ENCODE measurements at regions not wholly inside any gene's neighbourhood (a gene's known extent, or its start where the extent isn't known, plus 50 kb on each side); places are given as distances from the start of the nearest gene placed in this dataset.

DNA sequence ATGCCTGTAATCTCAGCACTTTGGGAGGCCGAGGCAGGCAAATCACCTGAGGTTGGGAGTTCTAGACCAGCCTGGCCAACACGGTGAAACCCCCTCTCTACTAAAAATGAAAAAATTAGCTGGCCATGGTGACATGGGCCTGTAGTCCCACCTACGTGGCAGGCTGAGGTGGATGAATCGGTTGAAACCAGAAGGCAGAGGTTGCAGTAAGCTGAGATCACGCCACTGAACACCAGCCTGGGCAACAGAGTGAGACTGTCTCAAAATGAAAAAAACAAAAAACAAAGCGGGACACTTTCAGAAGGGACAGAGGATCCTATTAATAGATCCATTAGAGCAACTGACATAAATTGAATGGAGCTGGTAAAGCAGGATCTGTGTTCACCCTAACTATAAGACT lies 89.6 kb upstream of the SGCD start:
- DNase-seq = no peak

DNA sequence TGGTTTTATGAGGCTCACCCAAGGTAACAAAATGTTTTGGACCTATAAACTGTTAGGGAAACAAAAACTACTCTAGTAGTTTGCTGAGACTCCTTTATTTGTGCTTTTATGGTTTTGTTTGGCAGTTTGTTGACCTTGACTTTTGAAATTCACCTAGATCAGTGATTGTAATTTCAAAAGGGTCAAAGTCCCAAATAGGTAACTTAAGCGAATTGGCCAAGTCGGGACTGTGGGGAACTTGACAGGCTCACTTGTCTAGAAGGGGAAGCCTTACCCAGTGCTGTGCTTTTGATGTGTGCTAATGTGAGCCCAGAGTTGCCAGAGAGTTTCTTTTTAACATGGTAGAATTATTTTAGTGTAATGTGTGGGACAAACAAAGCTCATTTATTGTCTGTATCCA lies 87.2 kb upstream of the SGCD start:
- DNase-seq = no peak

GRCh38 chr5:156240414-156240813 lies 86.5 kb upstream of the SGCD start:
- no peak for DNase-seq

DNA sequence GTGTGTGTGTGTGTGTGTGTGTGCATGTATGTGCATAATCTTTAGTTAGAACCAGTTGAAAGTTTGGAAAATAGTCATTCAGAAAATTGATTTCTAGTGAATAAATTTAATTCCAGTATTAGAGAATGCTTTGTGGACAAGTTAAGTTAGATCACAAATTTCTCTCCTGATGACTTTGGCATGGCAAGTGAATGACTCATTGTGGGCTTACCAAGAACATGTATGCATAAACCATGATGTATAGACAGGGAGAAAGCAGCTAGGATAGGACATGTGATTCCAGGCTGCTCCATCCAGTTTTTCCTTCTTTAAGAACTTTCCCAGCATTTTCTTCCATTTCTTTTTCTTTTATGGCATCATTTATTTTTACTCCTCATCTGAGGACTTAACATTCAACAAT lies 85.7 kb upstream of the SGCD start:
- DNase-seq = no peak

DNA sequence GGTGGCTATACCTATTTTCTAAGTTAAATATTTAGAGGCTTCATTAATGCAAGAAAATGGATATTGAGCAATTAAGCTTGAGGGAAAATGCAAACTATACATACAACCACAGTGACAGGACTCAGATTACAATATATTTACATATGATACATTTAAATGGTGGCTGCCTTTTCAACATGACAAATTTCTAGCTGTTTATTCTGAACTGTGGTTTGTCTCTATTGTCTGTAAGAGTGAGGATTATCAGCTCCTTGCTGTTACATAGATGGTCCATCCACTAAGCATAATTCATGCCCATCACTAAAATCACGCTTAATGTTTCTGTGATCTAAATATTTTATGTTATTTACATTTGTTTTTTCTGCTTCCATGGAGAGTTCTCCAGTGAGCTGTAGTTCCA lies 81.1 kb upstream of the SGCD start:
- DNase-seq = no peak

GRCh38 chr5:156251076-156251475 lies 75.9 kb upstream of the SGCD start:
- DNase-seq = no peak

GRCh38 chr5:156253130-156253529 lies 73.8 kb upstream of the SGCD start:
- DNase-seq = no peak

DNA sequence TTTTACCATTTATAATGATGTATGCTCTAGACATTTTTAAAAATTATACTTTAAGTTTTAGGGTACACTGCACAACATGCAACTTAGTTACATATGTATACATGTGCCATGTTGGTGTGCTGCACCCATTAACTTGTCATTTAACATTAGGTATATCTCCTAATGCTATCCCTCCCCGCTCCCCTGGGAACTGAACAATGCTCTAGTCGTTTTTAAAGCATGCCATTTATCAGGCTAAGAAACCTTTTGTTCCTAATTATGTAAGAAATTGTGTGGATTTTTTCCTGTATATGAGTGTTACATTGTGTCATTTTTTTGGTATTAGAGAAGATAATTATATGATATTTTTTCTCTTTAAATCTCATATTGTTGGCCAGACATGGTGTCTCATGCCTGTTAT lies 72.8 kb upstream of the SGCD start:
- no peak for DNase-seq

- DNase-seq = no peak
Measured at GRCh38 chr5:156256642-156257041, 70.3 kb upstream of the SGCD start.

DNA sequence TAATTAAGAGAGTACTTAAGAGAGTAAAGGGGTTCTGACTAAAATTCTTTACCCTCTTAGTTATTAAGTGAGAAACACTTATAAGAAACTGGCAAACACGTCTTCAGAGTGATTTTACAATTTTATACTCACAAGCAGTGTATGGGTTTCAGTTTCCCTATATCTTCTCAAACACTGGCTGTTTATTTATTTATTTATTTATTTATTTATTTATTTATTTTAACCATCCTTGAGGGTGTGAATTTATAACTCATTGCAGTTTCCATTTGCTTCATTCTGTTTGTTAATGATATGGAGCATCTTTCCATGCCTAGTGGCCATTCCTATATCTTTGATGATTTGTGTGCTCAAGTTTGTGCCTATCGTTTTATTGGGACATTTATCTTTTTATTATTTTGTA lies 68.0 kb upstream of the SGCD start:
- no peak for DNase-seq

DNA sequence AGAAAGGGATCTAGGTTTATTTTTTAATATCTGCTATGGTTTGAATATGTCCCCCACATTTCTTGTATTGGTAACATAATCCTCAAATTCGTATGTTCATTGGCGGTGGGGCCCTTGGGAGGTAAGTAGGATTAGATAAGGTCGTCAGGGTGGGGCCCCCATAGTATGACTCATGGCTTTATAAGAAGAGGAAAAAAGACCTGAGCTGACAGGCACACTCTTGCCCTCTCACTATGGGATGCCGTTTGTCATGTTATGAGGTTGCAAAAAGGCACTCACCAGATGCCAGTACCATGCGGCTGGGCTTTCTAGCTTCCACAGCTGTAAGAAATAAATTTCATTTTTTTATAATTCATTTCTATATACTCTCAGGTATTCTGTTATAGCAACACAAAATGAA lies 67.3 kb upstream of the SGCD start:
- DNase-seq = no peak

DNA sequence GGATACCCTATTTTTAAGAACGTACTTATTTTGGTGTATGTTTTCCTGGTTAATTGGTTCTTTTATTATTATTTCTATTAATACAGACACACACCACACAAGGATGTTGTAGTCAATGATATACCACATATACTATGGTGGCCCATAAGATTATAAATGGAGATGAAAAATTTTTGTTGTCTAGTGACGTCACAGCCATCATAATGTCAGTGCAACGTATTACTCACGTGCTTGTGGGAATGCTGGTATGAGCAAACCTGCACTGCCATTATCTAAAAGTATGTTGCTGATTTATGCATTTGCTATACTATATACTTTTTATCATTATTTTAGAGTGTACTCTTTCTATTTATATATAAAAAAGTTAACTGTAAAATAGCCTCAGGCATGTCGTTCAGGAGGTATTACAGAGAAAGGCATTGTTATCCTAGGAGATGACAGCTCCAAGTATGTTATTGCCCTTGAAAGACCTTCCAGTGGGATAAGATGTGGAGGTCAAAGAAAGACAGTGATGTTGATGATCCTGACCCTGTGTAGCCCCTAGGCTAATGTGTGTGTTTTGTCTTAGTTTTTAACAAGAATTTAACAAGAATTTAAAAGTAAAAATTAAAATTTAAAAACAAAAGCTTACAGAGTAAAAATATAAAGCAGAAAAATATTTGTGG lies 65.6 kb upstream of the SGCD start:
- DNase-seq = no peak

GRCh38 chr5:156271569-156271968 lies 55.4 kb upstream of the SGCD start:
- no peak for DNase-seq

DNA sequence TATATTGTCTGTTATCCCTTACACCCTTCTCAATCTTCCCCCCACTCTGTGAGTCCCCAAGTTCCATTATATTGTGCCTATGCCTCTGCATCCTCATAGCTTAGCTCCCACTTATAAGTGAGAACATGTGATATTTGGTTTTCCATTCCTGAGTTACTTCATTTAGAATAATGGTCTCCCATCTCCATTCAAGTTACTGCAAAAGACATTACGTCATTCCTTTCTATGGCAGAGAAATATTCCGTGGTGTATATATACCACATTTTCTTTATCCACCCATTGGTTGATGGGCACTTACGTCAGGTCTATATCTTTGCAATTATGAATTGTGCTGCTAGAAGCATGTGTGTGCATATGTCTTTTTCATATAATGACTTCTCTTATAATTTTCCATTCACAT lies 54.8 kb upstream of the SGCD start:
- no peak for DNase-seq

DNA sequence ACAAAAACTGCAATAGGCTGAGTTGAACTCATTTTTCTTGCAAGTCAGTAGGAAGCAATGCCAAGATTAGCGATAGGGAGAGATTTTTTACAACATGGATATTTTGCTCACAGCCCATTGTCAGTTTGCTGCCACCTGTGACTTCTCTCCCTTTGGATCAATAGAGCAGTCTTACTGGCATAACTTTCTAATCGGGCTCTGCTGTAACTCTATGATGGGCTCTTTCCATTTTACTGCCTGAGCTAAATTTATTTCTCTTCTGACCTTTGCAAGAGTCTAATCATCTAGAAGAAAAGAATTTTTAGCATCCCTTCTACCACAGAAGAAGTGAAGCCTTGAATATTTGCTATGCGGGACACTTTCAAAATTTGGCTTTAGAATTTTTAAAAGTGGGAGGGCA lies 53.6 kb upstream of the SGCD start:
- no peak for DNase-seq

DNA sequence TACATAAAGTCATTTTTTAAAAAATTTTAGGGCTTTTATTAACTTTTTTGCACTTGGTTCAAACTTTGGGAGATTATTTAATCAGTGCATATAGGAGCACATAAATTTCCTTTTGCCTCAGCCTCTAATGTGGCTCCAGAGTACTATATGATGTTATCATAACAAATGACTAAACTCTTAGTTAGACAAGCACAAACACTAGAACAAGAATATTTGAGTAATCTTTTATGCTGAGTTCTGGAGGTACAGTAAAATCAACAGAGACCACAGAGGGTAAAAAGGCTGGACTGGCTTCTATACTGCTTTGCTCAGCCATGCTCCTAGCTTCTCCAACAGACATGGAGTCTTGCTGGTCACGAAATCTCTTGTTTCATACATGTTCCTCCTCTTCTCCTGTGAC lies 52.5 kb upstream of the SGCD start:
- no peak for DNase-seq

All from MV-4-11 (cell line).